ENCODE measurements at regions not wholly inside any gene's neighbourhood (a gene's known extent, or its start where the extent isn't known, plus 50 kb on each side); places are given as distances from the start of the nearest gene placed in this dataset.

GRCh38 chr21:16550917-16551741 is 821.3 kb downstream of the USP25 start:
- TF ChIP-seq, protein P1, sequence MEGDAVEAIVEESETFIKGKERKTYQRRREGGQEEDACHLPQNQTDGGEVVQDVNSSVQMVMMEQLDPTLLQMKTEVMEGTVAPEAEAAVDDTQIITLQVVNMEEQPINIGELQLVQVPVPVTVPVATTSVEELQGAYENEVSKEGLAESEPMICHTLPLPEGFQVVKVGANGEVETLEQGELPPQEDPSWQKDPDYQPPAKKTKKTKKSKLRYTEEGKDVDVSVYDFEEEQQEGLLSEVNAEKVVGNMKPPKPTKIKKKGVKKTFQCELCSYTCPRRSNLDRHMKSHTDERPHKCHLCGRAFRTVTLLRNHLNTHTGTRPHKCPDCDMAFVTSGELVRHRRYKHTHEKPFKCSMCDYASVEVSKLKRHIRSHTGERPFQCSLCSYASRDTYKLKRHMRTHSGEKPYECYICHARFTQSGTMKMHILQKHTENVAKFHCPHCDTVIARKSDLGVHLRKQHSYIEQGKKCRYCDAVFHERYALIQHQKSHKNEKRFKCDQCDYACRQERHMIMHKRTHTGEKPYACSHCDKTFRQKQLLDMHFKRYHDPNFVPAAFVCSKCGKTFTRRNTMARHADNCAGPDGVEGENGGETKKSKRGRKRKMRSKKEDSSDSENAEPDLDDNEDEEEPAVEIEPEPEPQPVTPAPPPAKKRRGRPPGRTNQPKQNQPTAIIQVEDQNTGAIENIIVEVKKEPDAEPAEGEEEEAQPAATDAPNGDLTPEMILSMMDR (conservative IDR thresholded peaks at IDR 0.05; ENCODE audit: low read depth, low read length) = no peak
- no peak for TF ChIP-seq EZH2 (IDR thresholded peaks at IDR 0.05; ENCODE audit: borderline replicate concordance, low read depth, low read length, poor library complexity, severe bottlenecking)

Data from A673 (cell line).